Activated CD8-positive, alpha-beta T cell treated with anti-CD3 and anti-CD28 coated beads for 36 hours (primary cell): ENCODE measurements at regions not wholly inside any gene's neighbourhood (a gene's known extent, or its start where the extent isn't known, plus 50 kb on each side); places are given as distances from the start of the nearest gene placed in this dataset.
"Not testable (repeated sequence)": the region's sequence is repeated elsewhere in the genome, so short reads cannot be mapped to it uniquely, and the experiment has no call there.

Experiments used
- ATAC-seq: fragments of 200-7000 bp; cut with Tn5 transposase; one replicate; pipeline ENCODE4 v1.10.0; 2021; ENCODE audit warnings: mild to moderate bottlenecking, moderate library complexity
- CTCF ChIA-PET: fragments of 350-600 bp; sonication (Branson Sonifier 250); formaldehyde crosslinking; loops from one replicate; lab custom pipeline; 2021; ENCODE audit warnings: antibody characterized with exemption; lab: Charles Lee
- POLR2A ChIA-PET: fragments of 350-600 bp; sonication (Branson Sonifier 250); formaldehyde crosslinking; loops from one replicate; lab custom pipeline; 2021; ENCODE audit warnings: antibody characterized with exemption; lab: Charles Lee
- DNase-seq: peaks from one replicate; pipeline ENCODE4 v3.0.0-alpha.2; 2020
- H3K27ac Mint-ChIP-seq: one replicate; pipeline ENCODE4 v1.8.0; 2021; ENCODE audit warnings: mild to moderate bottlenecking, mixed read lengths
- H3K27me3 Mint-ChIP-seq: one replicate; pipeline ENCODE4 v1.8.0; 2021; ENCODE audit warnings: mixed read lengths
- H3K36me3 Mint-ChIP-seq: one replicate; pipeline ENCODE4 v1.8.0; 2021; ENCODE audit warnings: low read depth, mixed read lengths
- H3K4me1 Mint-ChIP-seq: one replicate; pipeline ENCODE4 v1.8.0; 2021; ENCODE audit warnings: low read depth, mixed read lengths
- H3K4me3 Mint-ChIP-seq: one replicate; pipeline ENCODE4 v1.8.0; 2021; ENCODE audit warnings: mild to moderate bottlenecking, moderate library complexity, mixed read lengths
- H3K9me3 Mint-ChIP-seq: one replicate; pipeline ENCODE4 v1.8.0; 2021; ENCODE audit warnings: mixed read lengths
- intact Hi-C: fragments of 100-400 bp; cut with micrococcal nuclease; formaldehyde crosslinking; loops from one replicate; pipeline ENCODE4 v1.10.0; 2022
- TF ChIP-seq, protein P1 (sequence below): fragments of 200-600 bp; IDR thresholded peaks from one replicate; pipeline ENCODE4 v1.8.0; 2022; ENCODE audit warnings: antibody characterized with exemption, mild to moderate bottlenecking

DNA sequence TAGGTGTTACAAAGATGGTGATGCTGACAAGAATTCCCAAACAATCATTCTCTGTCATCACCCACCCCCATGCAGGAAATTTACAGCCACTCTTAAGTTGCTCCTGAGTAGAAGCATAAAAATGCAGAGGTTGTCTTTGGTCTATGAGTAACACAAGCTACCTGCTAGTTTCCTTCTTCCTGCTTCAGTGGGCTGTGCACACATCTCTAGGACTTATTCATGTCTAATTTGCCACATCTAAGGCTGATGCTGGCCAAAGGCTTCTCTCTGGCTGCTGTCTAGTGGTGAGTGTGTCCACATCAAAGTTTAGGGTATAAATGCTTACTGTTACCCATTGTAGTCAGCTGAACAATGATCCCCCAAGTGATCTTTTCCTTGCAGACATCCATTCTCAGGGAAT, 662.5 kb downstream of the TYW1 start:
- ATAC-seq: no peak
- H3K36me3 Mint-ChIP-seq: no peaks in the 10 kb centered on the region

DNA sequence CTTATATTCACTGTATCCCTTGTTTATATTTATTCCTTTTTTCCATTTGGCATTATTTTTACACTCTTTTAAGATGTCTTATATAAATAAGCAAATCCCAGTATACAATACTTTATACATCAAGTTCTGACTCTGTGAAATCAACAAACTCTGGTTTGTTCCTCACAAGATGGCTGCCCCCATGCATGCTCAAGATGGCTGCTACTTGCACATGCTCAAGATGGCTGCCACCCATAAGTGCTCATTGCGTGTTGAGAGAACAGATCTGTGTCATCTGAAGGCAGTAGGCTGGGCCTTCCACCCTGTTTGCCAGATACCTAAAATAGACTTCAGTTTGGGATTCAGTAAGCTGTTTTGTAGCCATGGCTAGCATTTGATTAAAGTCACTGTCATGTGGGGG, 666.2 kb downstream of the TYW1 start:
- CTCF ChIA-PET: no interaction called here
- intact Hi-C loops: no loop called here
- H3K4me3 Mint-ChIP-seq: no peak overlapping the region
- ATAC-seq: no peak
- no peaks in the 10 kb centered on the region for H3K9me3 Mint-ChIP-seq
- no peak overlapping the region for H3K27ac Mint-ChIP-seq
- POLR2A ChIA-PET: no interaction called here
- no peaks in the 10 kb centered on the region for H3K4me1 Mint-ChIP-seq
- TF ChIP-seq, protein P1, sequence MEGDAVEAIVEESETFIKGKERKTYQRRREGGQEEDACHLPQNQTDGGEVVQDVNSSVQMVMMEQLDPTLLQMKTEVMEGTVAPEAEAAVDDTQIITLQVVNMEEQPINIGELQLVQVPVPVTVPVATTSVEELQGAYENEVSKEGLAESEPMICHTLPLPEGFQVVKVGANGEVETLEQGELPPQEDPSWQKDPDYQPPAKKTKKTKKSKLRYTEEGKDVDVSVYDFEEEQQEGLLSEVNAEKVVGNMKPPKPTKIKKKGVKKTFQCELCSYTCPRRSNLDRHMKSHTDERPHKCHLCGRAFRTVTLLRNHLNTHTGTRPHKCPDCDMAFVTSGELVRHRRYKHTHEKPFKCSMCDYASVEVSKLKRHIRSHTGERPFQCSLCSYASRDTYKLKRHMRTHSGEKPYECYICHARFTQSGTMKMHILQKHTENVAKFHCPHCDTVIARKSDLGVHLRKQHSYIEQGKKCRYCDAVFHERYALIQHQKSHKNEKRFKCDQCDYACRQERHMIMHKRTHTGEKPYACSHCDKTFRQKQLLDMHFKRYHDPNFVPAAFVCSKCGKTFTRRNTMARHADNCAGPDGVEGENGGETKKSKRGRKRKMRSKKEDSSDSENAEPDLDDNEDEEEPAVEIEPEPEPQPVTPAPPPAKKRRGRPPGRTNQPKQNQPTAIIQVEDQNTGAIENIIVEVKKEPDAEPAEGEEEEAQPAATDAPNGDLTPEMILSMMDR: no peak
- H3K36me3 Mint-ChIP-seq: no peaks in the 10 kb centered on the region
- no peaks in the 10 kb centered on the region for H3K27me3 Mint-ChIP-seq
- DNase-seq: no peak

More for the DNA sequence above, 662.5 kb downstream of the TYW1 start:
- ChIA-PET POLR2A (no interaction called here), CTCF (no interaction called here)
- DNase-seq: no peak
- Mint-ChIP-seq H3K27ac (no peak overlapping the region), H3K4me3 (no peak overlapping the region), H3K4me1 (no peaks in the 10 kb centered on the region), H3K27me3 (no peaks in the 10 kb centered on the region), H3K9me3 (peaks cover 2% of the 10 kb centered on the region)
- TF ChIP-seq, protein P1: no peak
- intact Hi-C loops: no loop called here

DNA sequence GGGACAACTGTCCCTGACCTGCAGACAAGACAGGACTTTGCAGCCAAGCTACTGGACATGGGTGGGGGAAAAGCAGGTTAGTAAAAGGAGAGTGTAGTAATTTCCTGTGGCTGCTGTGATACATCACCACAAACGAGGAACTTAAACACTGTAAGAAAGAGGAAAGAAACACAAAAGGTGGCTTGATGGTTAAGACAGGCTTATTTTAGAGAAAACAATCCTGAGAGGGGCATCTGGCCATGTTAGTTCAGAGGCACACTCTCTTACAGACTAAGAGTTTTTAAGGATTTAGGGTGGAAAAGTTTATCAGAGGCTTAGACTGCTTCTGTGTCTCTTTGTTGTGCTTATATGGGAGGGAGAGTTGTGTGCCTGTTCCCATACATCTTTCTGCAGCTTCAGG, 667.0 kb downstream of the TYW1 start:
- Mint-ChIP-seq H3K4me3 (no peak overlapping the region), H3K27ac (no peak overlapping the region), H3K27me3 (no peaks in the 10 kb centered on the region), H3K36me3 (no peaks in the 10 kb centered on the region), H3K9me3 (no peaks in the 10 kb centered on the region), H3K4me1 (no peaks in the 10 kb centered on the region)
- intact Hi-C loops: no loop called here
- TF ChIP-seq, protein P1: no peak
- no peak for DNase-seq
- ChIA-PET POLR2A (no interaction called here), CTCF (no interaction called here)
- no peak for ATAC-seq

DNA sequence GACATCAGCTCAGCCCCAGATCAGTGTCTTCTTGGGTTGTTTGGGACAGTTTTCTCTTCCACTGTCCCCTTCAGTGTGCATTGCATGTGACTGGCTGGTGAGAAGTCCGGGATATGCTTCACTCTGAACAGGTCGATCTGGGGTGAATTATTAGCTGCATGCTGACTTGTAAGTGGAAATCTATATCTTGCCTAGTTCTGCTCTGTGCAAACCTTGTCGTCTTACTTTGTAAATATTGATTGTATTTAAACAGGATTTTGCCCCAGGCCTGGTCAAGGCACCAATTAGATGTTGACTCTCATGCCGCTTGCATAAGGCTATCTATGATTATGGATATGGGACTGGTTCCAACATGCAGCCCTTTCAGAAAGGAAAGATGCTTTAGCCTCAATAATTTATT, 669.7 kb downstream of the TYW1 start:
- POLR2A ChIA-PET, CTCF ChIA-PET, H3K27ac Mint-ChIP-seq, H3K4me3 Mint-ChIP-seq, ATAC-seq, H3K36me3 Mint-ChIP-seq, H3K27me3 Mint-ChIP-seq, DNase-seq, H3K4me1 Mint-ChIP-seq, H3K9me3 Mint-ChIP-seq, intact Hi-C loops: not testable (repeated sequence)

DNA sequence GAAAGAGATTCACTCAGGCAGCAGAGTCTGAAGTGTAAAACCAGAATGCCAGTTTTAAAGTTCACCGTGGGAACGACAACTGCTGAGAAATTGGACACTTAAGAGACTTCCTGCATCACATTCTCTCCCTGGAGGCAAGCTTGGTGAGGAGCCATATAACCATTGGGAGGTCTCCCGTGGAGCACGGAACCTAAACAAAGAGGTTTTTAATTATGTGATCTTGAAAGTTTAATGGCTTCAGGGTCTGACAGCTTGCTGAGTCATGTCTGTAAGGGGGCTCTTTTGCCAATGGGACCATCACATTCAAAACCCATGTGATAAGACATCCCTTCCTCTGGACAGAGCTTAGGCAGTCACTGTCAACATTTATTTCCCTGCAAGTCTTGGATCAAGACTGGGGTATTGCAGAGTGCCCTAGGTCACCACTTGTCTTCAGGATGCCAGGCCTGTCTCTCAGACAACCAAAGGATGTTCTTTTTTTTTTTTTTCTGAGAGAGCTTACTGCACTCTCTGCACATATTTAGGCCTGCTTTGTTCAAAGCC, 674.4 kb downstream of the TYW1 start:
- ATAC-seq (no peak), DNase-seq (no peak)
- TF ChIP-seq, protein P1: no peak
- Mint-ChIP-seq H3K27ac (no peak overlapping the region), H3K4me3 (no peak overlapping the region), H3K9me3 (peaks cover 13% of the 10 kb centered on the region), H3K4me1 (no peaks in the 10 kb centered on the region), H3K36me3 (no peaks in the 10 kb centered on the region), H3K27me3 (no peaks in the 10 kb centered on the region)
- POLR2A ChIA-PET: no interaction called here
- CTCF ChIA-PET: no interaction called here
- intact Hi-C loops: no loop called here

DNA sequence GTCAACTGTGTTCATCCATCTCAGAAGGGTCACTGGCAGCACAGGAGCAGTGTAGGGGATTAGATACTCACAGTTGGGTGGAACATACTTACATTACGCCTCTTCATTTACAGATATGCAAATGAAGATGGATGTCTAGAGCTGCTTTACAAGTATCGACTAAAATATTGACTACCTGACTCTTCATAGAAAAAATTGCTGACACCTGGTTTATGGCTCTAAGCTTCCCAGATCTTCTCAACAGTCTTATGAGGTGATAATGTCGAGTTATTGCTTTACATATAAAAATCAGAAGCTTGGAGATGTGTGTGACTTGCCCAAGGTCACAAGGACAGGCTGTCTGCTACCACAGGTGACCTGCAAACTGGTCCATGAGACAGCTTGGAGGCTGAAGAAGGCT, 677.2 kb downstream of the TYW1 start:
- intact Hi-C loops: no loop called here
- POLR2A ChIA-PET: no interaction called here
- DNase-seq (no peak), ATAC-seq (no peak)
- TF ChIP-seq, protein P1: no peak
- no peaks in the 10 kb centered on the region for H3K36me3 Mint-ChIP-seq
- no peak overlapping the region for H3K4me3 Mint-ChIP-seq
- CTCF ChIA-PET: no interaction called here
- no peak overlapping the region for H3K27ac Mint-ChIP-seq
- peaks cover 13% of the 10 kb centered on the region for H3K9me3 Mint-ChIP-seq
- no peaks in the 10 kb centered on the region for H3K27me3 Mint-ChIP-seq
- no peaks in the 10 kb centered on the region for H3K4me1 Mint-ChIP-seq

DNA sequence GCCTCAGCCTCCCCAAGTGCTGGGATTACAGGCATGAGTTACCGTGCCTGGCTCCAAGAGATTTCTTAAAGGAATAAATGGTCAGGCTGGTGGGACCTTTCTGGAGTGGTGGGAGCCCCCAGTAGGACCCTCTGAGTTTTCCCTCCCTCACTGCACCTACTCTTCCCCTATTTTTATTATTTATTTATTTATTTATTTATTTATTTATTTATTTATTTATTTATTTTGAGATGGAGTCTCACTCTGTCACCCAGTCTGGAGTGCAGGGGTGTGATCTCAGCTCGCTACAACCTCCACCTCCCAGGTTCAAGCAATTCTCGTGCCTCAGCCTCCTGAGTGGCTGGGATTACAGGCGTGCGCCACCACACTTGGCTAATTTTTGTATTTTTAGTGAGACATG, 678.2 kb downstream of the TYW1 start:
- H3K27ac Mint-ChIP-seq, H3K36me3 Mint-ChIP-seq, H3K4me1 Mint-ChIP-seq, POLR2A ChIA-PET, ATAC-seq, intact Hi-C loops, DNase-seq, CTCF ChIA-PET, H3K27me3 Mint-ChIP-seq, H3K4me3 Mint-ChIP-seq: not testable (repeated sequence)
- peaks cover 14% of the 10 kb centered on the region for H3K9me3 Mint-ChIP-seq
